ENCODE measurements at regions not wholly inside any gene's neighbourhood (a gene's known extent, or its start where the extent isn't known, plus 50 kb on each side); places are given as distances from the start of the nearest gene placed in this dataset.

GRCh38 chrX:150032742-150033141 is 94.5 kb upstream of the EOLA2 start:
- no peaks in the 10 kb centered on the region for H3K4me1 ChIP-seq (ENCODE audit: control insufficient read depth in 3 of 3, insufficient read depth in 3 of 3, low read length in 3 of 3)
- H3K9ac ChIP-seq (ENCODE audit: low read depth in 1 of 3, low read length in 3 of 3): no peak overlapping the region
- no peaks in the 10 kb centered on the region for H3K9me3 ChIP-seq (ENCODE audit: control insufficient read depth in 3 of 3, low read length in 3 of 3)
- no peak overlapping the region for H3K4me3 ChIP-seq (ENCODE audit: low read length in 3 of 3)
- H3K27me3 ChIP-seq (ENCODE audit: control insufficient read depth in 3 of 3, insufficient read depth in 3 of 3, low read length in 3 of 3): no peaks in the 10 kb centered on the region
- H3K27ac ChIP-seq (ENCODE audit: low read depth, low read length): no peak overlapping the region
- H3K36me3 ChIP-seq (ENCODE audit: control insufficient read depth in 3 of 3, insufficient read depth in 3 of 3, low read length in 3 of 3): no peaks in the 10 kb centered on the region

GRCh38 chrX:150034788-150035187 is 96.5 kb upstream of the EOLA2 start:
- Histone ChIP-seq H3K9ac (ENCODE audit: low read depth in 1 of 3, low read length in 3 of 3) (no peak overlapping the region), H3K27ac (ENCODE audit: low read depth, low read length) (no peak overlapping the region), H3K27me3 (ENCODE audit: control insufficient read depth in 3 of 3, insufficient read depth in 3 of 3, low read length in 3 of 3) (no peaks in the 10 kb centered on the region), H3K4me1 (ENCODE audit: control insufficient read depth in 3 of 3, insufficient read depth in 3 of 3, low read length in 3 of 3) (no peaks in the 10 kb centered on the region), H3K9me3 (ENCODE audit: control insufficient read depth in 3 of 3, low read length in 3 of 3) (no peaks in the 10 kb centered on the region), H3K36me3 (ENCODE audit: control insufficient read depth in 3 of 3, insufficient read depth in 3 of 3, low read length in 3 of 3) (no peaks in the 10 kb centered on the region), H3K4me3 (ENCODE audit: low read length in 3 of 3) (no peak overlapping the region)

DNA sequence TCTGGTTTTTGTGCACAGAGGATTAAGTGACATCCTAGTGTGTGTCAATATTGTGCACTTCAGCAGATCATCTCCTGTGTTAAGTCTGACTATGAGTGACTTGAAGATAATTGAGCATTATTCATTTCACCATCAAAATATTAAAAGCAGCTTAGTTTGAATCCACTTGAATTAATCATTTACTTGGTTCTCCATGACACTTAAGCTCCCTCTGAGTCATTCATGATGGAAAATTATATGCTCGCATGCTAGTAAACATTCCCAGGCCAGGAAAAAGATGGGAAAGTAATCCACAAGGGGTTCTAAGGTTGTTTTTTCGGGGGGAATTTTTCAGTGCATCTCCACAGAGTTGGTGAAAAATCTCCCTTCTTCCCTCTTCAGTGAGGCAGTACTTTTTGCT is 97.2 kb upstream of the EOLA2 start:
- no peaks in the 10 kb centered on the region for H3K4me1 ChIP-seq (ENCODE audit: control insufficient read depth in 3 of 3, insufficient read depth in 3 of 3, low read length in 3 of 3)
- no peak overlapping the region for H3K27ac ChIP-seq (ENCODE audit: low read depth, low read length)
- no peaks in the 10 kb centered on the region for H3K36me3 ChIP-seq (ENCODE audit: control insufficient read depth in 3 of 3, insufficient read depth in 3 of 3, low read length in 3 of 3)
- no peaks in the 10 kb centered on the region for H3K27me3 ChIP-seq (ENCODE audit: control insufficient read depth in 3 of 3, insufficient read depth in 3 of 3, low read length in 3 of 3)
- H3K4me3 ChIP-seq (ENCODE audit: low read length in 3 of 3): no peak overlapping the region
- no peaks in the 10 kb centered on the region for H3K9me3 ChIP-seq (ENCODE audit: control insufficient read depth in 3 of 3, low read length in 3 of 3)
- no peak overlapping the region for H3K9ac ChIP-seq (ENCODE audit: low read depth in 1 of 3, low read length in 3 of 3)

DNA sequence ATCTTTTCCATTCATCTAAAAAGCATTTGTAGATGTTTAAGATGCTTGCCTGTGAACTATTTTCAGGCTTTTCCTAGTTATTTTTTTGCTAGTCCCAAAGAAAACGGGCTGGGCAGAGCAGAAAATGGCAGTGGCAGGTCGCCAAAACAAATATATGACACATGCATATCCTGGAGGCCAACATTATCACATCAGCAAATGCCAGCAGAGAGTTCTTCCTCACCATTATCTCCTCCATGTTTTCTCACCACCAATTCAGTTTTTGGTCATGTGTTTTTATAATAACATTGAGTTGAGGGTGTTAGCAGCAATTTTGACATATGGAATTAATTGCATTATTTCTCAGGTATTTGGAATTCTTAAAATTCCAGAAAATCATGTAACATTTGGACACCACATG is 97.9 kb upstream of the EOLA2 start:
- Histone ChIP-seq H3K9me3 (ENCODE audit: control insufficient read depth in 3 of 3, low read length in 3 of 3) (no peaks in the 10 kb centered on the region), H3K27ac (ENCODE audit: low read depth, low read length) (no peak overlapping the region), H3K4me3 (ENCODE audit: low read length in 3 of 3) (no peak overlapping the region), H3K27me3 (ENCODE audit: control insufficient read depth in 3 of 3, insufficient read depth in 3 of 3, low read length in 3 of 3) (no peaks in the 10 kb centered on the region), H3K36me3 (ENCODE audit: control insufficient read depth in 3 of 3, insufficient read depth in 3 of 3, low read length in 3 of 3) (no peaks in the 10 kb centered on the region), H3K9ac (ENCODE audit: low read depth in 1 of 3, low read length in 3 of 3) (no peak overlapping the region), H3K4me1 (ENCODE audit: control insufficient read depth in 3 of 3, insufficient read depth in 3 of 3, low read length in 3 of 3) (no peaks in the 10 kb centered on the region)

DNA sequence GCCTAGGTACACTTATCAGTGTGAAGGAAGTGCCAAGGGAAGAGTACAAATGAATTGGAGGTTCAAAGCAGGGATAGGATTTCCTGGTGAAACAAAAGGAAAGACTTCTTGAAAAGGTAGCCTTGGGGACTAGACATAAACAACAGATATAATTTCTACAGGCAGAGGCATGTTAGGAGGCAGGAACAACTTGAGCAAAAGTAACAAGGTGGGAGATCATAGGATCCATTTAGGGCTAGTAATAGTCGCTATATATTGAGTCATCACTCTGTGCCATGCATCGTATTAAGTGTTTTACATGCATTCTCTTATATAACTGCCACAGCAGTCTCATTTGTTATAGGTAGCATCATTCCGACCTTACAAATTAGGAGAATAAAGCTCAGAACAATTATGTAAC is 98.3 kb upstream of the EOLA2 start:
- Histone ChIP-seq H3K4me1 (ENCODE audit: control insufficient read depth in 3 of 3, insufficient read depth in 3 of 3, low read length in 3 of 3) (no peaks in the 10 kb centered on the region), H3K36me3 (ENCODE audit: control insufficient read depth in 3 of 3, insufficient read depth in 3 of 3, low read length in 3 of 3) (no peaks in the 10 kb centered on the region), H3K9ac (ENCODE audit: low read depth in 1 of 3, low read length in 3 of 3) (no peak overlapping the region), H3K27me3 (ENCODE audit: control insufficient read depth in 3 of 3, insufficient read depth in 3 of 3, low read length in 3 of 3) (no peaks in the 10 kb centered on the region), H3K27ac (ENCODE audit: low read depth, low read length) (no peak overlapping the region), H3K9me3 (ENCODE audit: control insufficient read depth in 3 of 3, low read length in 3 of 3) (no peaks in the 10 kb centered on the region), H3K4me3 (ENCODE audit: low read length in 3 of 3) (no peak overlapping the region)

DNA sequence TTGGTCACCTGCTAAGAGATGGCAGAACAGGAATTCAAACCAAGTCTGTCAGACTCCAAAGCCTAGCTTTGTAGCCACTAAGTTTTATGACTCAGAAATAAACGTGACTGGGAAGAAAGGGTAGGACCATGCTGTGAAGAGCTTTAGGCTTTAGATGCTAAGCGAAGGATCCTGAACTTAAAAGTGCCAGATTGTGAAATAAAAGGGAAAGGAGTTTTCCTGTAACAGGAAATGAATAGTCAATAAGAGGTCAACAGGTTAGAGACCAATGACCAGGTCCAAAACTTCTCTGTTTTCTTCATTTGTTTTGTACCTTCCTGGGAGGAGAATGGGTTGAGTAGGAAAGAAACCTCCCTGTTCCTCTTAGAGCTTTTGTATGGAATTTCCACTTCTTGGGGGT is 98.8 kb upstream of the EOLA2 start:
- Histone ChIP-seq H3K9ac (ENCODE audit: low read depth in 1 of 3, low read length in 3 of 3) (no peak overlapping the region), H3K9me3 (ENCODE audit: control insufficient read depth in 3 of 3, low read length in 3 of 3) (no peaks in the 10 kb centered on the region), H3K27ac (ENCODE audit: low read depth, low read length) (no peak overlapping the region), H3K27me3 (ENCODE audit: control insufficient read depth in 3 of 3, insufficient read depth in 3 of 3, low read length in 3 of 3) (no peaks in the 10 kb centered on the region), H3K36me3 (ENCODE audit: control insufficient read depth in 3 of 3, insufficient read depth in 3 of 3, low read length in 3 of 3) (no peaks in the 10 kb centered on the region), H3K4me1 (ENCODE audit: control insufficient read depth in 3 of 3, insufficient read depth in 3 of 3, low read length in 3 of 3) (no peaks in the 10 kb centered on the region), H3K4me3 (ENCODE audit: low read length in 3 of 3) (no peak overlapping the region)

DNA sequence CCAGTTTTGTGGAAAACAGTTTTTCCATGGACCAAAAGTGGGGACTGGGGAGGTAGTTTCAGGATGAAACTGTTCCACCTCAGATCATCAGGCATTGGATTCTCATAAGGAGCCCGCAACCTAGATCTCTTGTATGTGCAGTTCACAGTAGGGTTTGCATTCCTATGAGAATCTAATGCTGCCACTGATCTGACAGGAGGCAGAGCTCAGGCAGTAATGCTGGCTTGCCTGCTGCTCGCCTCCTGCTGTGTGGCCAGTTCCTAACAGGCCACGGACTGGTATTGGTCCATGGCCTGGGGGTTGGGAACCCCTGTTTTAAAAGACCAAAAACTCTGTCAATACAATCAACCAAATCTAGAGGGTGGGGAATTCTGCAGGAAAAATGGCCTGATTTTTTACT is 100.0 kb upstream of the EOLA2 start:
- Histone ChIP-seq H3K36me3 (ENCODE audit: control insufficient read depth in 3 of 3, insufficient read depth in 3 of 3, low read length in 3 of 3) (no peaks in the 10 kb centered on the region), H3K9ac (ENCODE audit: low read depth in 1 of 3, low read length in 3 of 3) (no peak overlapping the region), H3K4me1 (ENCODE audit: control insufficient read depth in 3 of 3, insufficient read depth in 3 of 3, low read length in 3 of 3) (no peaks in the 10 kb centered on the region), H3K4me3 (ENCODE audit: low read length in 3 of 3) (no peak overlapping the region), H3K27ac (ENCODE audit: low read depth, low read length) (no peak overlapping the region), H3K27me3 (ENCODE audit: control insufficient read depth in 3 of 3, insufficient read depth in 3 of 3, low read length in 3 of 3) (no peaks in the 10 kb centered on the region), H3K9me3 (ENCODE audit: control insufficient read depth in 3 of 3, low read length in 3 of 3) (no peaks in the 10 kb centered on the region)

DNA sequence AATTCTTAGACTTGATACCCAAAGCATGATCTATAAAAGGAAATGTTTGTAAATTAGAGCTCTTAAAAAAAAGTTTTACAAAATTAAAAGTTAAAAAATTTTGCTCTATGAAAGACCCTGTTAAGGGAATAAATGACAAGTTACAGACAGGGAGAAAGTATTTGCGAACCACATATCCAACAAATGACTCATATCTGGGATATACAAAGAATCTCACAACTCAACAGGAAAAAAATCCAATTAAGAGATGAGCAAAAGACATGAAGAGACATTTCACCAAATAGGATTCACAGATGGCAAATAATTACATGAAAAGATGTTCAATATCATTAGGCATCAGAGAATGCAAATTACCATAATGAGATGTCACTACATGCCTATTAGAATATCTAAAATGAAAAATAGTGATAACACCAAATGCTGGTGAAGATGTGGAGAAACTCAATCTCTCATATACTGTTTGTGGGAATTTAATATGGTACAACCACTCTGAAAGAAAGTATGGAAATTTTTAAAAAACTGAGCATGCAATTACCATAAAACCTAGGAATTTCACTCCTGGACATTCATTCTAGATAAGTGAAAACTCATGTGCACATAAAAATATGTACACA is 100.8 kb upstream of the EOLA2 start:
- Histone ChIP-seq H3K9me3 (ENCODE audit: control insufficient read depth in 3 of 3, low read length in 3 of 3) (no peaks in the 10 kb centered on the region), H3K4me3 (ENCODE audit: low read length in 3 of 3) (no peak overlapping the region), H3K27ac (ENCODE audit: low read depth, low read length) (no peak overlapping the region), H3K27me3 (ENCODE audit: control insufficient read depth in 3 of 3, insufficient read depth in 3 of 3, low read length in 3 of 3) (no peaks in the 10 kb centered on the region), H3K36me3 (ENCODE audit: control insufficient read depth in 3 of 3, insufficient read depth in 3 of 3, low read length in 3 of 3) (no peaks in the 10 kb centered on the region), H3K9ac (ENCODE audit: low read depth in 1 of 3, low read length in 3 of 3) (no peak overlapping the region), H3K4me1 (ENCODE audit: control insufficient read depth in 3 of 3, insufficient read depth in 3 of 3, low read length in 3 of 3) (no peaks in the 10 kb centered on the region)

- no peaks in the 10 kb centered on the region for H3K9me3 ChIP-seq (ENCODE audit: control insufficient read depth in 3 of 3, low read length in 3 of 3)
- no peak overlapping the region for H3K9ac ChIP-seq (ENCODE audit: low read depth in 1 of 3, low read length in 3 of 3)
- no peaks in the 10 kb centered on the region for H3K36me3 ChIP-seq (ENCODE audit: control insufficient read depth in 3 of 3, insufficient read depth in 3 of 3, low read length in 3 of 3)
- no peaks in the 10 kb centered on the region for H3K4me1 ChIP-seq (ENCODE audit: control insufficient read depth in 3 of 3, insufficient read depth in 3 of 3, low read length in 3 of 3)
- no peak overlapping the region for H3K4me3 ChIP-seq (ENCODE audit: low read length in 3 of 3)
- H3K27ac ChIP-seq (ENCODE audit: low read depth, low read length): no peak overlapping the region
- H3K27me3 ChIP-seq (ENCODE audit: control insufficient read depth in 3 of 3, insufficient read depth in 3 of 3, low read length in 3 of 3): no peaks in the 10 kb centered on the region
Observed at GRCh38 chrX:150041208-150041607, 102.9 kb upstream of the EOLA2 start.

DNA sequence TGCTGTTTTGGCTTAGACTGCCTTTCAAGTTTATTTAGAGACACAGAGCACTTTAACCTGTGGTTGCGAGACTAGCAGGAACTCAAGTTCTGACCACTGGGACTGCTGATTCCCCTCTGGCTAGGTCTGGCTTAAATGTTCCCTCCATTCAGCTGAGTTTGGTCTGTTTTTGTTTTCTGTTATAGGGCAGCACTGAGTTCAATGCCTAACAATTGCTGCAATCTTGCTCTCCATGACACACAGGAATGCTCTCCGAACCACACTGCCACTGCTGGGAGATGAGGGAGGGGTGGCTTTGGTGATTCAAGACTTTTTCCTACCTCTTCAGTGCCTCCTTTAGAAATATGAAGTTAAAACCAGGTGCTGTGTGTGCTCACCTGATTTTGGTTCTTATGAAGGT is 106.3 kb upstream of the EOLA2 start:
- H3K9me3 ChIP-seq (ENCODE audit: control insufficient read depth in 3 of 3, low read length in 3 of 3): no peaks in the 10 kb centered on the region
- H3K36me3 ChIP-seq (ENCODE audit: control insufficient read depth in 3 of 3, insufficient read depth in 3 of 3, low read length in 3 of 3): no peaks in the 10 kb centered on the region
- no peak overlapping the region for H3K27ac ChIP-seq (ENCODE audit: low read depth, low read length)
- H3K9ac ChIP-seq (ENCODE audit: low read depth in 1 of 3, low read length in 3 of 3): no peak overlapping the region
- H3K27me3 ChIP-seq (ENCODE audit: control insufficient read depth in 3 of 3, insufficient read depth in 3 of 3, low read length in 3 of 3): no peaks in the 10 kb centered on the region
- H3K4me3 ChIP-seq (ENCODE audit: low read length in 3 of 3): no peak overlapping the region
- no peaks in the 10 kb centered on the region for H3K4me1 ChIP-seq (ENCODE audit: control insufficient read depth in 3 of 3, insufficient read depth in 3 of 3, low read length in 3 of 3)

DNA sequence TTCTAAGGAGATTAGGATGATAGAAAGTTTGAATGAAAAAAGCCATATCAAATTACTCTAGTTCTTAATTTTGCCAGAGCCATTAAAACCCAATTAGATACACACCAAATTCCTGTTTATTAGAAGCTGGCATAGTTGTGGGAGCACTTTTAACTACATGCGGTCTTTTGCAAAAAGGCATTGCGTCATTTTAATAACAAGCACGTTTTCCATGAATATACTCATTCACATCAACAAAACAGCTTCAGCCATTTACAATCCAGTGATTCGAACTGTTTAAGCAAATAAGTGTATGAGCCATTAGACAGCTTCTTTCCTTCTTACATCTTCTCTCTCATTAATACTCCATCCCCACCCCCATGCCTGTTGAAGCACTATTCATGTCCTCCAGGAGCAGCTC is 109.5 kb upstream of the EOLA2 start:
- Histone ChIP-seq H3K9ac (ENCODE audit: low read depth in 1 of 3, low read length in 3 of 3) (no peak overlapping the region), H3K4me1 (ENCODE audit: control insufficient read depth in 3 of 3, insufficient read depth in 3 of 3, low read length in 3 of 3) (no peaks in the 10 kb centered on the region), H3K36me3 (ENCODE audit: control insufficient read depth in 3 of 3, insufficient read depth in 3 of 3, low read length in 3 of 3) (no peaks in the 10 kb centered on the region), H3K4me3 (ENCODE audit: low read length in 3 of 3) (no peak overlapping the region), H3K27me3 (ENCODE audit: control insufficient read depth in 3 of 3, insufficient read depth in 3 of 3, low read length in 3 of 3) (no peaks in the 10 kb centered on the region), H3K27ac (ENCODE audit: low read depth, low read length) (no peak overlapping the region), H3K9me3 (ENCODE audit: control insufficient read depth in 3 of 3, low read length in 3 of 3) (no peaks in the 10 kb centered on the region)
